ENCODE measurements at regions not wholly inside any gene's neighbourhood (a gene's known extent, or its start where the extent isn't known, plus 50 kb on each side); places are given as distances from the start of the nearest gene placed in this dataset.

GRCh38 chr11:104582431-104582830 is 315.8 kb downstream of the CASP12 start:
- DNase-seq: no peak

- no peak for DNase-seq
These were observed 316.8 kb downstream of the CASP12 start for GRCh38 chr11:104581246-104581980.

DNA sequence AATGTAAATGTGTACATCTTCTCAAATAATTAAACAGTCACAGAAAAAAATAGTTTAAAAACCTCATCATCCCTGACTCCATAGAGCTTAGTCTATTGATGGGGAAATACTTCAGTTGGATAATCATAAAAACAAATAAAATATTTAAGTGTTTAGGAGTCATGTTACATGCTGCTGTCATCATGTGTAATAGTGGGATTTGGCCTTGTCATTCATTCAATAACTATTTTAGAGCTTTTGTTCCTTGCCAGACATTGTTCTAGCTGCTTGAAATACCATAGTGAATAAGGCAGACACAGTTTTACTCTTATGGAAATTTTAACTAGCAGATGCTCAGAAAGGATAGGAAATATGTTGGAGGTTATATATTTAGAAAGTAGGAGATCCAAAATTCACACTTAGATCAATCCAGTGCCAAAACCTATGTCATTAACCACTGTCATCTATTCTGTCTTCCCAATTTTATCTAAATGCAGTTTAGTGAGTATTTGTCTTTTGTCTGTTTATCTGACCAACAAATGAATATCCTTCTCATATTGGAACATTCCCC is 324.7 kb downstream of the CASP12 start:
- DNase-seq: no peak

DNA sequence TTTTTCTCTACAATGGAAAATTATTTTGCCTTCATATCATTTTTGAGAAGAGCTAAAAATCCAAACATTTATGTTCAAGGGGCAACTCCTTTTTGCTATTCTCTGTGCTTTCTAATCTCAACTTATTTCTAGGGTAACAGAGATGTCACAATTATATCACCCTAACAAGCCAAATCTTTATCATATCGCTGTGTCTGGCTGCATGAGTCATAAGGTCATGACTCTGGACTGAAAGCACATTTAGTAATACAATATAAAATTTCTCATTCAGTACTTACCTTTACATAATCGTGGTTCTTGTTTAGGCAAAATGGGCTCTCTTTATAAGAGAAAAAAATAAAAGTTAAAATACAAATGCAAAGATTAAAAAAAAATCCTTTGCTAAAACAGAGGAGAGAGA is 326.0 kb downstream of the CASP12 start:
- no peak for DNase-seq

GRCh38 chr11:104570078-104570701 is 328.1 kb downstream of the CASP12 start:
- no peak for DNase-seq

- DNase-seq: no peak
These were observed 332.7 kb downstream of the CASP12 start for GRCh38 chr11:104565583-104565961.

DNA sequence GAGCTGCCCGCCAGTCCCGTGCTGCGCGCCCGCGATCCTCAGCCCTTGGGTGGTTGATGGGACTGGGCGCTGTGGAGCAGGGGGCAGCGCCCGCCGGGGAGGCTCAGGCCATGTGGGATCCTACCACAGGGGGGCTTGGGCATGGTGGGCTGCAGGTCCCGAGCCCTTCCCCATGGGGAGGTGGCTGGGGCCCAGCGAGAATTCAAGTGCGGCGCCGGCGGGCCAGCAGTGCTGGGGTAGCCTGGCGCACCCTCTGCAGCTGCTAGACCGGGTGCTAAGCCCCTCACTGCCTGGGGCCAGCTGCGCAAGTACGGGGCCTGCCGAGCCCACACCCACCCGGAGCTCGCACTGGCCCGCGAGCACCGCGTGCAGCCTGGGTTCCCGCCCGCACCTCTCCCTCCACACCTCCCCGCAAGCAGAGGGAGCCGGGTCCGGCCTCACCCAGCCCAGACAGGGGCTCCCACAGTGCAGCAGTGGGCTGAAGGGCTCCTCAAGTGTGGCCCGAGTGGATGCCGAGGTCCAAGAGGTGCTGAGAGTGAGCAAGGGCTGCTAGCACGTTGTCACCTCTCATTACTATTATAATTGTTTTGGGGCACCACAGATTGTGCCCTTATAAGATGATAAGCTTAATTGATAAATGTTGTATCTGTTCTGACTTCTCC is 333.2 kb downstream of the CASP12 start:
- no peak for DNase-seq

DNA sequence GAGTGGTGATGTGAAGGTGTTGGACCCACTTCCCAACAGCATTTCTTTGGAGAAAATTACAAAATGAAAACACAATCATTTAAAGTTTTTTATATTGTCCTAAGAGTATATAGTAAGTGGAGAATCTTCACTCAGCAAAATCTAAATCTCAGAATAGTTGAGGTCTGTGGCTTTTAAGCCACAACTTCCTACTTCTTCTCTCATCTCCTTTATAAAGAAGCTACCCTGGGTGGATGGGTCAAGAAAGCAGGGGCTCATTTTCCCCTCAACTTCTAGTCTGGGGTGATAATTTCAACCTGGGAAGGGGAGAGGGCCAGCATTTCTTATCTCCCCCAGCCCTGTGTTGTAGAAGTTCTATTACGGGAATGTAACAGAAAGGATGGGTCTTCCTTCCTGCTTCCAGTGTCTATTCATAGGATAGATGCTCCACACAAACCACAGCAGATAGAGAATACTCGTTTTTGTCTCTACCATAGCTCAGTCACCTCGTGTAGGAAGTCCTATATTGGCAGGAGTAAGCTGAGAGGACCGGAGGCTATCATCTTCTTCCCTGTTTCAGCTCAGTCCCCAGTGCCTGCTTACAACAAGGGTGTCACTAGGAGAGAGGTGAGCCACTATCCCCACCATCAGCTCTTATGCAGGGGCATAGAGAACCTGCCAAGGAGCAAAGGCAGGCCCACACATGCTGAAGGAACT is 341.5 kb downstream of the CASP12 start:
- no peak for DNase-seq

DNA sequence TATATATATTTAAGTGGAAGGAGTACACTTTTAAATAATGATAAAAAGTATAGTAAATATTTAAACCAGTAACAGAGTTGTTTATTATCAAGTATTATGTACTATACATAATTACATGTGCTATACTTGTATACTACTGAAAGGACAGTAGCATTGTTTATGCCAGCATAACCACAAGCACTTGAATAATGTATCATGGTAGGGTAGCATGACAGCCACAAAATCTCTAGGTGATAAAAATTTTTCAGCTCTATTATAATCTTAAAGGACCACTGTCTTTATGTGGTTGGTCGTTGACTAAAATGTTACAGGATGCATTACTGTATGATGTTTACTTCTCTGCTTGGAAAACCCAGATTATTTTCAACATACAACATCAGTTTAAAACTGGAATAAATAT is 349.2 kb downstream of the CASP12 start:
- DNase-seq: no peak

DNA sequence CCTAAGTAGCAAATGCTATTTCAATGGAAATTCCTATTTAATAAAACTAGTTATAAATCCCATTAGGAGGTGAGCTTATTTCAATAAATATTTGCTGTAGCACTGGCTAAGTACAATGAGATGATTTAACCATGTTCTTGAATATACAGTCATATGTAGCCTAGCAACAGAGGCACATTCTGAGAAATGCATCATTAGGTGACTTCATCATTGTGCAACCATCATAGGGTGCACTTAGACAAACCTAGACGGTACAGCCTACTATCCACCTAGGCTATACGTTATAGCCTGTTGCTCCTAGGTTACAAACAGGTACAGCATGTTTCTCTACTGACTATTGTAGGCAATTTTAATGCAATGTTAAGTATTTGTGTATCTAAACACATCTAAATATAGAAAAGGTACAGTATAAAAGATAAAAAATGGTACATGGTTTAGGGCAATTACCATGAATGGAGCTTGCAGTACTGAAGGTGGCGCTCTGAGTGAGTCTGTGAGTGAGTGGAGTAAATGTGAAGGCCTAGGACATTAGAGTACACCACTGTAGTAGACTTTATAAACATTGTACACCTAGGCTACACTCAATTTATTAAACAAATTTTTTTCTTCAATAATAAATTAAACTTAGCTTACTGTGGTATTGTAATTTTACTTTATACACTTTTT is 350.1 kb downstream of the CASP12 start:
- no peak for DNase-seq

- DNase-seq: no peak
These were observed 351.8 kb downstream of the CASP12 start for GRCh38 chr11:104546501-104546900.

- no peak for DNase-seq
These were observed 356.6 kb downstream of the CASP12 start for GRCh38 chr11:104541701-104542100.

GRCh38 chr11:104538313-104538712 is 359.9 kb downstream of the CASP12 start:
- no peak for DNase-seq

DNA sequence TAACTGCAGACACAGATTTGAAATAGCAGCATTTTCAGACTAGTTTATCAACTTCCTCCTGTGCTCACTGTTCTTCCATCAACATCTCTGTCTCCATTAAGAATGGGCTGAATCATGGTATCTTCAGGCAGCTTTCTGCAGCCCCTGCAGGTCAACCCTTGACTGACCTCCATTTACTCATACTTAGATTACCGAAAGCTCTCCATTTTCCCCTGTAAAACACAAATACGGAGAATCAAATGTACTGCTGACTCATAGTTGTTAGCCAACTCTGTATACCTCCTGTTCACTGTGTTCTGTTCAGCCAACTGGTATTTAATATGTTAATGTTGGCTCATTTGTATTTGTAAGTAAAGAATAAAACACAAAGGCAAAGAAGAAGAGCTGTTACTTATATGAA is 364.0 kb downstream of the CASP12 start:
- no peak for DNase-seq

DNA sequence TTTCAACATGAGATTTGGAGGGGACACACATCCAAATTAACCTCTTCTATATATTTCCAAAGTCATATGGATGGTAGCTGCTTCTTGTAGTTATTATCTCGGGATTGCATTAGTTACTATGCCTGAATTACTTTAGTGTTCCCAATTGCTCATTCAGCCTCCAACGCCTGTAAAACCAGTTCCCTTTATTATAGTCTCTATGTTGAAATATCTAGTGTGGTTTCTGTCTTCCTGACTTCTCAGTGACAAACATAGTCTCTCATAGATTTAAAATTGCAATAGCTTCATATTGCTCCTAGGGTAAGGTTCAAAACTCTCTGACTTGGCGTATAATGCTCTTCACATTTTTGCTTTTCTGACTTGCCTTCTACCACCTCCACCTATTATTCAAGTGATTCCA is 366.4 kb downstream of the CASP12 start:
- no peak for DNase-seq

GRCh38 chr11:104531075-104531474 is 367.1 kb upstream of the PDGFD start:
- DNase-seq: no peak

GRCh38 chr11:104529906-104530305 is 366.0 kb upstream of the PDGFD start:
- no peak for DNase-seq

DNA sequence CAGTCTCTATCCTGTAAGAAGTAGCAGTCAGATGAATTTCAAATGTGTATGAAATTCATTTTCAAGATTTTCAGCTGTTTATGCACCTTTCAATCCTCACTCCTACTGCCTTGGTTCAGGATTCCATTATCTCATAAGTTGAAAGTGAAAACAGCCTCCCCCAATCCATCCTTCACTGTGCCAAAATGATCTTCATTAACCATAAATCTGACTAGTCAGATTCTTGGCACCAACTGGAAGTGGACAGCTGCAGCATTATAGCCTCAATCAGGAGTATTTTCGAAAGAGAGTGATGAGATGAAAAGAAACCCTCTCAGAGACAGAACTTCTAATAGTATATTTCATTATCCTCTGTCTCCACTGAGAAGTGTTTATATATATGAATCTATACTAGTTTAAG is 365.3 kb upstream of the PDGFD start:
- DNase-seq: peak; percentile 14 to 36

- DNase-seq: no peak
These were observed 362.1 kb upstream of the PDGFD start for GRCh38 chr11:104526006-104526405.

DNA sequence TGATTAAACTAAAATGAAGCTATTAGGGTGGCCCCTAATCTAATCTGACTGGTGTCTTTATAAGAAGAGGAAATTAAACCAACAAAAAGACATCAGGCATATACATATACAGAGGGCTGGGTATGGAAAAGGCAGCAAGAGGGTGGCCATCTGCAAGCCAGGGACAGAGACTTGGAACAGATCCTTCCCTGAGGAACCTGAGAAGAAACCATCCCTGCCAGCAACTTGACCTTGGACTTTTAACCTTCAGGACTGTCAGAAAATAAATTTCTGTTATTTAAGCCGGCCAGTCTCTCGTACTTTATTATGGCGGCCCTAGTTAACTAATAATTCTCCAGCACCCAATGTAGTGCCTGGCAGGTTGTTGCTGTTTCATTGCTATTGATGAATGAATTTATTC is 361.5 kb upstream of the PDGFD start:
- no peak for DNase-seq

GRCh38 chr11:104524254-104524653 is 360.3 kb upstream of the PDGFD start:
- no peak for DNase-seq

DNA sequence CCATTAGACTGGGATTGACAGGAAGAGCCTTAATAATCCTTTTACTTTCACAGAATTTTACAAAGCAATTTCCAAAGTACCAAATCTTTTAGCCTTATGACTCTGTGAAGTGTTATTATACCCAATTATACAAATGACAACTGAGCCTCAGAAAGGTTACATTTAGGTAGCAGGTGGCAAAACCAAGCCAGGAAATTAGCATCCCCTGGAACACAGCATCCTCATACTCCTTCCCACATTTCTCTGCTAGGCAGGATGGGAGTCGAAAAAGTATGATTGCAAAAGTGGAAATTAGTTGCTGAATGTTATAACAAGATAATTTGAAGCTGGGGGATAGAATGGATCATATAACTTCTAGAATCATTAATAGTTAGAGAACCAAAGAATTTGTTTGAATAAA is 359.7 kb upstream of the PDGFD start:
- no peak for DNase-seq

- no peak for DNase-seq
These were observed 358.7 kb upstream of the PDGFD start for GRCh38 chr11:104522650-104523049.

Data from SHP77 (cell line).